Tibial nerve (tissue), 4 donors: ENCODE measurements at regions not wholly inside any gene's neighbourhood (a gene's known extent, or its start where the extent isn't known, plus 50 kb on each side); places are given as distances from the start of the nearest gene placed in this dataset.

ENCODE experiments used
- DNase-seq, 2 donors: peaks; one replicate each; pipeline ENCODE4 v3.0.0-alpha.2; 2019; ENCODE audit warnings: low spot score in 2 of 2
- H3K27ac ChIP-seq, 4 donors: fragments of 200-600 bp; sonication (generic) in 3 of 4; one replicate each; pipeline ENCODE4 v1.5.1; 2017 to 2019; ENCODE audit warnings: mild to moderate bottlenecking in 1 of 4
- H3K27me3 ChIP-seq, 2 donors: fragments of 200-600 bp; sonication (generic) in 1 of 2; one replicate each; pipeline versions ENCODE4 v1.5.1 to v1.6.0; 2017 to 2019
- H3K36me3 ChIP-seq, 3 donors: fragments of 200-600 bp; sonication (generic); one replicate each; pipeline ENCODE4 v1.5.1; 2018 to 2019
- H3K4me1 ChIP-seq, 4 donors: fragments of 200-600 bp; sonication (generic) in 3 of 4; one replicate each; pipeline ENCODE4 v1.5.1; 2017 to 2019
- H3K4me3 ChIP-seq, 4 donors: fragments of 200-600 bp; sonication (generic) in 3 of 4; one replicate each; pipeline ENCODE4 v1.5.1; 2017 to 2019; ENCODE audit warnings: mild to moderate bottlenecking in 1 of 4, moderate library complexity in 1 of 4
- H3K9me3 ChIP-seq, 4 donors: fragments of 200-600 bp; sonication (generic) in 3 of 4; one replicate each; pipeline ENCODE4 v1.5.1; 2017 to 2019
- EP300 ChIP-seq, 2 donors: sonication (generic); formaldehyde crosslinking; IDR thresholded peaks; one replicate each; pipeline ENCODE4 v1.6.1; 2017; ENCODE audit warnings: antibody characterized with exemption in 2 of 2, mild to moderate bottlenecking in 1 of 2
- POLR2A ChIP-seq, 2 donors: fragments of 450-650 bp; IDR thresholded peaks; one replicate each; pipeline ENCODE4 v1.6.1; 2017; ENCODE audit warnings: antibody characterized with exemption in 2 of 2, mild to moderate bottlenecking in 2 of 2, moderate library complexity in 2 of 2
- WGBS, 2 donors: methylation state at CpG; one replicate each; pipeline ENCODE4 v1.1.5; 2018; 5-methylcytosine and 5-hydroxymethylcytosine counted together
- TF ChIP-seq, protein P1 (sequence below), 5 experiments: fragments of 200-600 bp in 3 of 5; fragments of 450-650 bp in 2 of 5; sonication (generic) in 3 of 5; IDR thresholded peaks; one replicate each; pipeline ENCODE4 v1.5.1; 2016 to 2019; ENCODE audit warnings: antibody characterized with exemption in 5 of 5, mild to moderate bottlenecking in 3 of 5, moderate library complexity in 2 of 5

DNA sequence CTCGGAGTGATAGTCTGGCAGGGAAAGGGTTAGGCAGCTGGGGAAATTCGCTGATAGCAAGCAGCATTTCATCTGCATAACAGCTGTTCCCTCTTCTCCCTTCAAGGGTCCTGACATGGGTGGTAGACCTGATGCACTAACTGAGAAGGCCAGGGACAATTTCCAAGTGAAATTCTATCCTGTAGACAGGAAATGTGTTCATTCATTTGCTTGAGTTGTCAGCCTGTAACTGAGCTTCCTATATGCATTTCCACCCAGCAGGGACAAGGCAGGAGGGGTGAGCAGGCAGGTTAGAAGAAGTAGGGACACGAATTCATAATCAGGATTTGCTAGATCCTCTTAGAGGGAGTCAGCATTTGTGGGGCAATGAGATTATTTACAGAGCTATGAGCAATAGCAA is 154.3 kb upstream of the NCAM1 start:
- H3K9me3 ChIP-seq, result peaks cover 0 to 7% (median 0%) of the 10 kb centered on the region in 4 donors
- TF ChIP-seq, protein P1, sequence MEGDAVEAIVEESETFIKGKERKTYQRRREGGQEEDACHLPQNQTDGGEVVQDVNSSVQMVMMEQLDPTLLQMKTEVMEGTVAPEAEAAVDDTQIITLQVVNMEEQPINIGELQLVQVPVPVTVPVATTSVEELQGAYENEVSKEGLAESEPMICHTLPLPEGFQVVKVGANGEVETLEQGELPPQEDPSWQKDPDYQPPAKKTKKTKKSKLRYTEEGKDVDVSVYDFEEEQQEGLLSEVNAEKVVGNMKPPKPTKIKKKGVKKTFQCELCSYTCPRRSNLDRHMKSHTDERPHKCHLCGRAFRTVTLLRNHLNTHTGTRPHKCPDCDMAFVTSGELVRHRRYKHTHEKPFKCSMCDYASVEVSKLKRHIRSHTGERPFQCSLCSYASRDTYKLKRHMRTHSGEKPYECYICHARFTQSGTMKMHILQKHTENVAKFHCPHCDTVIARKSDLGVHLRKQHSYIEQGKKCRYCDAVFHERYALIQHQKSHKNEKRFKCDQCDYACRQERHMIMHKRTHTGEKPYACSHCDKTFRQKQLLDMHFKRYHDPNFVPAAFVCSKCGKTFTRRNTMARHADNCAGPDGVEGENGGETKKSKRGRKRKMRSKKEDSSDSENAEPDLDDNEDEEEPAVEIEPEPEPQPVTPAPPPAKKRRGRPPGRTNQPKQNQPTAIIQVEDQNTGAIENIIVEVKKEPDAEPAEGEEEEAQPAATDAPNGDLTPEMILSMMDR (IDR thresholded peaks at IDR 0.05), result no peak
- no peak for TF ChIP-seq EP300 (IDR thresholded peaks at IDR 0.05)
- TF ChIP-seq POLR2A (IDR thresholded peaks at IDR 0.05), result no peak
- H3K4me3 ChIP-seq, result no peak overlapping the region
- WGBS, 2 donors, result 20 to 32% methylated on average over 3 of the region's 3 CpGs
- H3K27me3 ChIP-seq, result no peaks in the 10 kb centered on the region
- no peak overlapping the region for H3K27ac ChIP-seq
- no peaks in the 10 kb centered on the region for H3K36me3 ChIP-seq
- no peaks in the 10 kb centered on the region for H3K4me1 ChIP-seq
- DNase-seq, result no peak

DNA sequence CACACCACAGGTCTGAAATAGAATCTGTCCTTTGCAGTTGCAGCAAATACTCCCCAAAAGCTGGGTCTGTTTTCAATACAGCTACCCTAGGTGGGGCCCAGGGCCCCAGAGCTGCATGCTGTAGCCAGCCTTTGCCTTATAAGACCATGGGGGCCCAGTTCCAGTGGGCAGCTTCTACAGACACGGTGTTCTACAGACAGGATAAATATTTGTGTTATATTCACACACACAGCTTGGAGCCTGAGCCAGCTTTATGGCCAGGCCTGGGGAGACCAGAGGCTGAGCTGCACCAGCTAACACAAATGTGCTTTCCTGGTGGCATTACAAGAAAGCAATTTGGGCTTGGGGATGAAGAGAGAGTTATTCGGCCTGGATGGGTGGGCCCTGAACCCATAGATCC is 151.8 kb upstream of the NCAM1 start:
- H3K4me1 ChIP-seq, result no peaks in the 10 kb centered on the region
- TF ChIP-seq, protein P1 (IDR thresholded peaks at IDR 0.05), result no peak
- TF ChIP-seq EP300 (IDR thresholded peaks at IDR 0.05), result no peak
- TF ChIP-seq POLR2A (IDR thresholded peaks at IDR 0.05), result no peak
- H3K9me3 ChIP-seq, result peaks cover 0 to 7% (median 0%) of the 10 kb centered on the region in 4 donors
- DNase-seq, result no peak
- H3K36me3 ChIP-seq, result no peaks in the 10 kb centered on the region
- 37 to 45% methylated on average over 2 of the region's 2 CpGs for WGBS, 2 donors
- no peak overlapping the region for H3K4me3 ChIP-seq
- no peak overlapping the region for H3K27ac ChIP-seq
- H3K27me3 ChIP-seq, result no peaks in the 10 kb centered on the region

DNA sequence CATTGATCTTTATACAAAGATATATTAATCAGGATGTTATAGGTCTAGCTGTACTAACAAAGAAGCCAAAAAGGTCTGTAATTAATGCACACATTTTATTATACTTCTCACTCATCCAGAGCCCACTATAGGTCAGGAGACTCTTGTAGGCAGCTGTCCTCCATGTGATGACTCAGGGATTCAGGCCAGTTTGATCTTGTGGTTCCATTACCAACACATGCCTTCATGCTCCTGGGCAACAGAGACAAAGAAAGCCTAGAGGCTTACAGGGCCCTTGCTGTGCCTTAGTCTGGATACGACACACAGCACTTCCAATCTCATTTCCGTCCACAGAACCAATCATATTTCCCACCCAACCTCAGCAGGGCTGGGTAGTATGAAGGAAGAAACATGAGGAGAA is 150.3 kb upstream of the NCAM1 start:
- no peak for DNase-seq
- peaks cover 0 to 7% (median 0%) of the 10 kb centered on the region in 4 donors for H3K9me3 ChIP-seq
- no peaks in the 10 kb centered on the region for H3K36me3 ChIP-seq
- no peak for TF ChIP-seq EP300 (IDR thresholded peaks at IDR 0.05)
- TF ChIP-seq POLR2A (IDR thresholded peaks at IDR 0.05), result no peak
- TF ChIP-seq, protein P1 (IDR thresholded peaks at IDR 0.05), result no peak
- H3K27ac ChIP-seq, result no peak overlapping the region
- no peak overlapping the region for H3K4me3 ChIP-seq
- 50 to 96% methylated on average over 2 of the region's 2 CpGs for WGBS, 2 donors
- no peaks in the 10 kb centered on the region for H3K4me1 ChIP-seq
- no peaks in the 10 kb centered on the region for H3K27me3 ChIP-seq

DNA sequence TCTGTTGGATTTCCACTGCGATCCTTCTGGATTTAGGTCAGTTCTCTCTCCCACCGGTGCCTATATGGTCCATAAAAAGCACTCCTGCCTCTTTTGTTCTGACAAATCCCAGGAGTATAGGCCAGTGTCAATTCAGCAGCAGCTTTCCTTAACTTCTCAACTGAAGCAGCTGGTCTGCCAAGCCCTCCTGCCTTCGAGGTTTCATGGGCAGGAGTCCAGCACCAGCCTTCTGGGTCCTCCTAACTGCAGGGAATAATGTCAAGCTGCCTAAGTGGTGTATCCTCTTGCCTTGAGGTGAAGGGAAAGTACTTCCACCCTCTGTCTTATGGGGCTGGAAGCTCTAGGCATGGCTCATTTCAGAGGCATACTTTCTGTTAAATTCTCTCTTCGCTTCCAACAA is 149.4 kb upstream of the NCAM1 start:
- TF ChIP-seq, protein P1 (IDR thresholded peaks at IDR 0.05), result no peak
- TF ChIP-seq POLR2A (IDR thresholded peaks at IDR 0.05) (no peak), EP300 (IDR thresholded peaks at IDR 0.05) (no peak)
- peaks cover 0 to 7% (median 0%) of the 10 kb centered on the region in 4 donors for H3K9me3 ChIP-seq
- 76 to 86% methylated on average over 4 of the region's 4 CpGs for WGBS, 2 donors
- H3K27me3 ChIP-seq, result no peaks in the 10 kb centered on the region
- H3K4me1 ChIP-seq, result no peaks in the 10 kb centered on the region
- no peaks in the 10 kb centered on the region for H3K36me3 ChIP-seq
- H3K27ac ChIP-seq, result no peak overlapping the region
- no peak overlapping the region for H3K4me3 ChIP-seq
- no peak for DNase-seq

DNA sequence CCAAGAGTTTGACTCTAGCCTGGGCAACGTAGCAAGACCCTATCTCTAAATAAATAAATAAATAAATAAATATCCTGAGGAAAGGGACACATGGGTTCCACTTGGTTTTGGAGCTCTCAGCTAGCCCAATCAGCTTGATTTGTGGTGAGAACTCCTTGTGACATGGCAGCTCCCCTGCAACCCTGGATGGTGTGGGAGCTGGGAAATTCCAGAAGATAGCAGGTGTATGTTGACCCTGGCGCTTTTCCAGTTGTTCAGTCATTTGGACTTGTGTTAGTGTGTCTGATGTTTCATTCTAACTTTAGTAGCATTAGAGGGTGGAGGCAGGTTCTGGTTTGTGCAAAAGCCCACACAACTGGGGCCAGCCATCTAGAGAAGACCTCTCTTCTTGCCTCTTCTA is 148.5 kb upstream of the NCAM1 start:
- Histone ChIP-seq H3K4me3 (no peak overlapping the region), H3K27ac (no peak overlapping the region), H3K9me3 (peaks cover 0 to 7% (median 0%) of the 10 kb centered on the region in 4 donors), H3K27me3 (no peaks in the 10 kb centered on the region), H3K4me1 (no peaks in the 10 kb centered on the region), H3K36me3 (no peaks in the 10 kb centered on the region)
- WGBS, 2 donors, result 40 to 46% methylated on average over 2 of the region's 2 CpGs
- TF ChIP-seq, protein P1 (IDR thresholded peaks at IDR 0.05), result no peak
- TF ChIP-seq POLR2A (IDR thresholded peaks at IDR 0.05) (no peak), EP300 (IDR thresholded peaks at IDR 0.05) (no peak)
- DNase-seq, result no peak
